HepG2 (cell line): ENCODE measurements at regions not wholly inside any gene's neighbourhood (a gene's known extent, or its start where the extent isn't known, plus 50 kb on each side); places are given as distances from the start of the nearest gene placed in this dataset.

ENCODE experiments used
- ATAC-seq: fragments of 200-7000 bp; cut with Tn5 transposase; 3 replicates; pipeline ENCODE4 v1.9.1; 2020; ENCODE audit warnings: mild to moderate bottlenecking, moderate library complexity
- BruUV-seq: library from RNA; stranded (reverse); fragments of 400-500 nt; replicated peaks from 2 replicates; lab custom pipeline; 2021; lab: Mats Ljungman, UMichigan
- CTCF ChIA-PET: fragments of 300-600 bp; formaldehyde crosslinking; extraction: SDS; loops from one replicate; lab custom pipeline; 2021; ENCODE audit warnings: low total read pairs, inconsistent platforms, low intra/inter-chr PET ratio; lab: Yijun Ruan, JAX
- POLR2A ChIA-PET: fragments of 350-600 bp; sonication (Branson Sonifier 250); formaldehyde crosslinking; loops from one replicate; lab custom pipeline; 2020; ENCODE audit warnings: antibody characterized with exemption, inconsistent platforms; lab: Yijun Ruan, JAX
- DNase-seq: peaks from one replicate; pipeline ENCODE4 v3.0.0-alpha.2; 2015; ENCODE audit warnings: low spot score
- FAIRE-seq: peaks from 3 replicates; lab custom pipeline; 2011; peaks lifted over from hg19 to GRCh38; lab: Jason Lieb, UNC
- H2AFZ ChIP-seq: one replicate; pipeline ENCODE4 v1.6.1; 2011; ENCODE audit warnings: low read length, inconsistent platforms
- H3K27ac ChIP-seq: fragments of 300-600 bp; 3 replicates; pipeline ENCODE4 v1.8.0; 2011; ENCODE audit warnings: mixed run types, mild to moderate bottlenecking, mixed read lengths, low read length, inconsistent platforms; ENCODE audit not compliant: insufficient read depth; ENCODE audit errors: extremely low read length
- H3K27me3 ChIP-seq, 2 experiments: fragments of 200-600 bp in 1 of 2; 2 replicates in 1 of 2; 3 replicates in 1 of 2; pipeline versions ENCODE4 v1.6.0 to v1.8.0; 2011; ENCODE audit warnings: low read length in 2 of 2, mild to moderate bottlenecking in 2 of 2, moderate library complexity in 2 of 2, inconsistent platforms in 1 of 2; ENCODE audit not compliant: insufficient read depth in 2 of 2, control insufficient read depth in 1 of 2
- H3K36me3 ChIP-seq, 2 experiments: fragments of 200-600 bp in 1 of 2; replicated peaks in 1 of 2; 2 replicates in 1 of 2; 3 replicates in 1 of 2; pipeline versions ENCODE4 v1.5.1 to v1.8.0; 2011; ENCODE audit warnings: low read length in 2 of 2, inconsistent platforms in 1 of 2; ENCODE audit not compliant: insufficient read depth in 2 of 2, control insufficient read depth in 1 of 2
- H3K4me1 ChIP-seq: 2 replicates; pipeline ENCODE4 v1.5.1; 2012; ENCODE audit warnings: low read length, inconsistent platforms; ENCODE audit not compliant: insufficient read depth
- H3K4me2 ChIP-seq: 2 replicates; pipeline ENCODE4 v1.6.0; 2011; ENCODE audit warnings: low read depth, low read length, inconsistent platforms
- H3K4me3 ChIP-seq, 3 experiments: fragments of 200-600 bp in 1 of 3; sonication (generic), shearing (Covaris generic) in 1 of 3; replicated peaks in 1 of 3; 2 replicates each; pipeline ENCODE4 v1.5.1; 2011 to 2016; ENCODE audit warnings: low read length in 3 of 3, inconsistent platforms in 2 of 3, low read depth in 2 of 3, mild to moderate bottlenecking in 2 of 3, control low read depth in 1 of 3, mixed read lengths in 1 of 3; ENCODE audit not compliant: insufficient read depth in 1 of 3
- H3K79me2 ChIP-seq: one replicate; pipeline ENCODE4 v1.6.1; 2011; ENCODE audit warnings: low read length, inconsistent platforms; ENCODE audit not compliant: insufficient read depth
- H3K9ac ChIP-seq: 2 replicates; pipeline ENCODE4 v1.6.0; 2011; ENCODE audit warnings: mild to moderate bottlenecking, low read depth, low read length, inconsistent platforms; ENCODE audit not compliant: insufficient read depth
- H3K9me3 ChIP-seq: 2 replicates; pipeline ENCODE4 v1.5.1; 2012; ENCODE audit warnings: mild to moderate bottlenecking, low read length
- H4K20me1 ChIP-seq: 2 replicates; pipeline ENCODE4 v1.6.0; 2011; ENCODE audit warnings: inconsistent platforms, mild to moderate bottlenecking, low read length, moderate library complexity; ENCODE audit not compliant: insufficient read depth
- AGO1 ChIP-seq: fragments of 200-400 bp; formaldehyde crosslinking; IDR thresholded peaks from 2 replicates; pipeline ENCODE4 v1.6.1; 2017; ENCODE audit warnings: mild to moderate bottlenecking, low read depth, low read length, moderate library complexity; ENCODE audit not compliant: poor library complexity, severe bottlenecking
- DPF2 ChIP-seq: sonication (generic); formaldehyde crosslinking; IDR thresholded peaks from 2 replicates; pipeline ENCODE4 v1.4.0; 2020; ENCODE audit warnings: mild to moderate bottlenecking, low read depth, missing genetic modification reagents, borderline replicate concordance
- EP300 ChIP-seq, 3 experiments: sonication (generic) in 1 of 3; formaldehyde crosslinking in 1 of 3; IDR thresholded peaks; 2 replicates each; pipeline versions ENCODE4 v1.5.1 to v1.6.1; 2011 to 2020; ENCODE audit warnings: low read depth in 2 of 3, low read length in 2 of 3, borderline replicate concordance in 1 of 3, improper control_type of control experiment in 1 of 3, mild to moderate bottlenecking in 1 of 3, missing genetic modification reagents in 1 of 3, moderate library complexity in 1 of 3
- FOXO4 ChIP-seq: sonication (generic); formaldehyde crosslinking; conservative IDR thresholded peaks from 2 replicates; pipeline ENCODE4 v1.8.1; 2023; ENCODE audit warnings: missing genetic modification reagents
- HNF4A ChIP-seq: sonication (generic); formaldehyde crosslinking; IDR thresholded peaks from 2 replicates; pipeline ENCODE4 v1.4.0; 2020; ENCODE audit warnings: missing genetic modification reagents
- MAFK ChIP-seq, 2 experiments: IDR thresholded peaks in 1 of 2; conservative IDR thresholded peaks in 1 of 2; 2 replicates each; pipeline ENCODE4 v1.6.1; 2011; ENCODE audit warnings: improper control_type of control experiment in 2 of 2, low read length in 2 of 2
- MTA3 ChIP-seq: sonication (generic); formaldehyde crosslinking; IDR thresholded peaks from 2 replicates; pipeline ENCODE4 v1.4.0; 2020; ENCODE audit warnings: missing genetic modification reagents
- MXD4 ChIP-seq: IDR thresholded peaks from 2 replicates; pipeline ENCODE4 v1.6.1; 2016; ENCODE audit warnings: mild to moderate bottlenecking, missing biosample characterization, missing genetic modification reagents
- NFE2L2 ChIP-seq: fragments of 150-350 bp; IDR thresholded peaks from 2 replicates; pipeline ENCODE4 v1.6.1; 2014; ENCODE audit warnings: low read length
- PITX1 ChIP-seq: sonication (generic); formaldehyde crosslinking; IDR thresholded peaks from 2 replicates; pipeline ENCODE4 v1.5.1; 2020; ENCODE audit warnings: mild to moderate bottlenecking, missing genetic modification reagents
- SOX13 ChIP-seq, 3 experiments: fragments of 450-650 bp in 1 of 3; sonication (generic) in 1 of 3; formaldehyde crosslinking in 1 of 3; IDR thresholded peaks in 2 of 3; conservative IDR thresholded peaks in 1 of 3; 2 replicates each; pipeline versions ENCODE4 v1.5.0 to v1.6.1; 2016 to 2020; ENCODE audit warnings: antibody characterized with exemption in 1 of 3, mild to moderate bottlenecking in 1 of 3, missing compliant biosample characterization in 1 of 3, missing genetic modification reagents in 1 of 3, moderate library complexity in 1 of 3
- ZBTB20 ChIP-seq: sonication (generic); formaldehyde crosslinking; IDR thresholded peaks from 2 replicates; pipeline ENCODE4 v1.8.1; 2023; ENCODE audit warnings: missing genetic modification reagents, low read depth, mild to moderate bottlenecking, borderline replicate concordance
- ZBTB43 ChIP-seq: sonication (generic); formaldehyde crosslinking; conservative IDR thresholded peaks from 2 replicates; pipeline ENCODE4 v1.4.0; 2020; ENCODE audit warnings: missing genetic modification reagents
- ZBTB7A ChIP-seq: sonication (generic); formaldehyde crosslinking; IDR thresholded peaks from 2 replicates; pipeline ENCODE4 v1.8.0; 2022; ENCODE audit warnings: mild to moderate bottlenecking, missing genetic modification reagents
- ZFP41 ChIP-seq: sonication (generic); formaldehyde crosslinking; IDR thresholded peaks from 2 replicates; pipeline ENCODE4 v1.4.0; 2020; ENCODE audit warnings: mild to moderate bottlenecking, missing genetic modification reagents, borderline replicate concordance
- ZNF17 ChIP-seq: sonication (generic); formaldehyde crosslinking; IDR thresholded peaks from 2 replicates; pipeline ENCODE4 v1.5.0; 2020; ENCODE audit warnings: mild to moderate bottlenecking, missing genetic modification reagents
- ZNF235 ChIP-seq: sonication (generic); formaldehyde crosslinking; IDR thresholded peaks from 2 replicates; pipeline ENCODE4 v1.8.1; 2023; ENCODE audit warnings: mild to moderate bottlenecking, missing genetic modification reagents, borderline replicate concordance
- ZNF3 ChIP-seq: IDR thresholded peaks from 2 replicates; pipeline ENCODE4 v1.7.0; 2017; ENCODE audit warnings: inconsistent platforms
- ZNF446 ChIP-seq: sonication (generic); formaldehyde crosslinking; IDR thresholded peaks from 2 replicates; pipeline ENCODE4 v1.5.0; 2020; ENCODE audit warnings: mild to moderate bottlenecking, missing genetic modification reagents
- ZNF629 ChIP-seq: sonication (generic); formaldehyde crosslinking; conservative IDR thresholded peaks from 2 replicates; pipeline ENCODE4 v1.5.0; 2020; ENCODE audit warnings: missing genetic modification reagents
- ZNF737 ChIP-seq: sonication (generic); formaldehyde crosslinking; IDR thresholded peaks from 2 replicates; pipeline ENCODE4 v1.5.0; 2020; ENCODE audit warnings: missing genetic modification reagents, mild to moderate bottlenecking, borderline replicate concordance
- WGBS: methylation state at CpG from one replicate; pipeline ENCODE4 v1.1.6; 2017; ENCODE audit warnings: low lambda C conversion rate; 5-methylcytosine and 5-hydroxymethylcytosine counted together
- in situ Hi-C: cut with HindIII; loops from 2 replicates; pipeline ENCODE4 v1.10.0; 2017; ENCODE audit warnings: low pct_unique_long_range_greater_than_20kb; ENCODE audit not compliant: extremely low pct_ligation_motif_present
- intact Hi-C: fragments of 100-400 bp; cut with micrococcal nuclease; formaldehyde crosslinking; loops from one replicate; pipeline ENCODE4 v1.10.0; 2022; ENCODE audit not compliant: unreplicated experiment

GRCh38 chr2:175769200-175769599 lies 232.9 kb downstream of the LNPK start (continued):
- TF ChIP-seq EP300 (IDR thresholded peaks at IDR 0.05; ENCODE audit: low read depth in 2 of 2, low read length in 2 of 2): no peak
- no peak for TF ChIP-seq EP300 (CRISPR knock-in tag; IDR thresholded peaks at IDR 0.05; ENCODE audit: borderline replicate concordance)
- no peak for TF ChIP-seq MXD4 (CRISPR knock-in tag)
- TF ChIP-seq SOX13 (IDR thresholded peaks at IDR 0.05): no peak
- no peak for TF ChIP-seq SOX13 (CRISPR knock-in tag; conservative IDR thresholded peaks at IDR 0.05 in 1 of 2, IDR thresholded peaks at IDR 0.05 in 1 of 2)
- TF ChIP-seq PITX1 (CRISPR knock-in tag): no peak
- peak; percentile 99 for TF ChIP-seq MAFK (conservative IDR thresholded peaks at IDR 0.05 in 1 of 2, IDR thresholded peaks at IDR 0.05 in 1 of 2; ENCODE audit: low read length in 2 of 2)
- TF ChIP-seq ZFP41: no peak
- TF ChIP-seq ZNF17 (CRISPR knock-in tag): no peak
- TF ChIP-seq AGO1: no peak

- no peaks in the 10 kb centered on the region for H4K20me1 ChIP-seq
- H3K4me1 ChIP-seq: peaks cover 13% of the 10 kb centered on the region; the same call in 1 of the 2 replicates
- FAIRE-seq: peak; percentile 34
- no peak overlapping the region for H3K4me3 ChIP-seq
- peak; percentile 54 for DNase-seq
- no peak overlapping the region for H3K9ac ChIP-seq
- ATAC-seq: peak; percentile 88
- ChIA-PET POLR2A (no interaction called here), CTCF (no interaction called here)
- peak overlapping the region; percentile 39 for H3K27ac ChIP-seq
- in situ Hi-C loops (no loop called here), intact Hi-C loops (loop anchor here (5.0 kb wide), 1 partner anchor 200 kb away; no protein-coding TSS in a partner anchor)
- H3K4me2 ChIP-seq: no peak overlapping the region
- peaks cover 9% of the 10 kb centered on the region; the same call in 1 of the 2 replicates for H3K9me3 ChIP-seq
- 18% methylated on average over 3 of the region's 3 CpGs for WGBS
- H3K79me2 ChIP-seq: no peaks in the 10 kb centered on the region
- H3K36me3 ChIP-seq: no peaks in the 10 kb centered on the region
- H3K27me3 ChIP-seq: no peaks in the 10 kb centered on the region
- no TSS peak for BruUV-seq
- H2AFZ ChIP-seq: no peak overlapping the region
- TF ChIP-seq MAFK (conservative IDR thresholded peaks at IDR 0.05 in 1 of 2, IDR thresholded peaks at IDR 0.05 in 1 of 2; ENCODE audit: low read length in 2 of 2): peak in 1 of 2 experiments; percentile 43; a peak in 1 of 4 replicates
- TF ChIP-seq ZNF3 (CRISPR knock-in tag): no peak
- peak; percentile 26; the same call in 1 of the 2 replicates for TF ChIP-seq ZNF629 (CRISPR knock-in tag)
- TF ChIP-seq NFE2L2: peak; percentile 79
- no peak for TF ChIP-seq ZBTB43 (CRISPR knock-in tag)
- TF ChIP-seq DPF2: 0 out of 2 replicates have a peak, but pooled peaks have one; percentile 21
- no peak for TF ChIP-seq ZNF737
- TF ChIP-seq FOXO4 (CRISPR knock-in tag): no peak
- TF ChIP-seq MTA3 (CRISPR knock-in tag): no peak
- no peak for TF ChIP-seq ZNF446 (CRISPR knock-in tag)
- TF ChIP-seq ZBTB20 (CRISPR knock-in tag): no peak
- no peak for TF ChIP-seq ZNF235 (CRISPR knock-in tag)
- TF ChIP-seq EP300 (IDR thresholded peaks at IDR 0.05; ENCODE audit: low read depth in 2 of 2, low read length in 2 of 2): 0 out of 4 replicates have a peak, but pooled peaks of 1 of the 2 experiments have one; percentile 20
- TF ChIP-seq EP300 (CRISPR knock-in tag; IDR thresholded peaks at IDR 0.05; ENCODE audit: borderline replicate concordance): no peak
- TF ChIP-seq HNF4A (CRISPR knock-in tag): peak; percentile 54
- TF ChIP-seq ZBTB7A: no peak
These were observed 235.2 kb downstream of the LNPK start for GRCh38 chr2:175766880-175767279.
